ENCODE measurements at regions not wholly inside any gene's neighbourhood (a gene's known extent, or its start where the extent isn't known, plus 50 kb on each side); places are given as distances from the start of the nearest gene placed in this dataset.

DNA sequence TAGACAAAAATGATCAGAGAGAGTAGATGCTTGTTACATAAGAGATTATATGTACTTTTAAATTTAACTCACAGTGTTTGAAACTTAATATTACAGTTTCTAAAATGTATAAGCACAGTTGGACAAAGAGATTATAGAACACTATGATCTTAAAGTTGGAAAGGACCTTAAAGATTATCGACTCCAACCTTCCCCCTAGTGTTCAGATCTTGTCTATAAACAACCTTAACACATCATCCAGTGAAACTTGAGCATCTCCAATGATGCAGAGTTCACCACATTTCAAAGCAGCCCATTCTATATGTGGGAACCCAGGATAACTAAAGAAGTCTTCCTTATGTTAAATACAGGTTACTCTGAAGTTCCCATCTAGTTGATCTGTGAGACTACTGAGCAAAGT lies 480.8 kb downstream of the RMST start:
- POLR2A ChIA-PET, result no interaction called here
- H3K36me3 ChIP-seq (replicated peaks in 1 of 2; ENCODE audit: control extremely low read depth in 1 of 2, control insufficient read depth in 1 of 2, extremely low read depth in 1 of 2, insufficient read depth in 2 of 2, low read length in 1 of 2), result no peaks in the 10 kb centered on the region
- no peak overlapping the region for H3K4me3 ChIP-seq (ENCODE audit: control extremely low read depth in 1 of 5, extremely low read depth in 1 of 5, insufficient read depth in 1 of 5, low read depth in 2 of 5, low read length in 4 of 5)
- no peaks in the 10 kb centered on the region for H3K9me3 ChIP-seq (ENCODE audit: control extremely low read depth in 1 of 3, control insufficient read depth in 2 of 3, insufficient read depth in 1 of 3, low read length in 2 of 3)
- Mint-ChIP-seq H3K4me1 (no peaks in the 10 kb centered on the region), H3K4me3 (no peak overlapping the region), H3K27me3 (no peaks in the 10 kb centered on the region), H3K27ac (no peak overlapping the region), H3K9me3 (ENCODE audit: insufficient read depth) (peaks cover 4% of the 10 kb centered on the region)
- H2AFZ ChIP-seq (ENCODE audit: insufficient read depth, low read depth, low read length, poor library complexity, severe bottlenecking), result no peak overlapping the region
- intact Hi-C loops (cut with micrococcal nuclease), result no loop called here
- H3K27ac ChIP-seq (ENCODE audit: low read length in 2 of 2), result no peak overlapping the region
- no peaks in the 10 kb centered on the region for H3K79me2 ChIP-seq (ENCODE audit: control insufficient read depth, insufficient read depth, low read length)
- H3K9ac ChIP-seq (ENCODE audit: low read length), result no peak overlapping the region
- ATAC-seq (ENCODE audit: low read depth) (no peak), DNase-seq (no peak)
- H3K4me2 ChIP-seq (replicated peaks; ENCODE audit: low read depth, low read length, poor library complexity, severe bottlenecking), result no peak overlapping the region
- WGBS (ENCODE audit: insufficient coverage), result no CpG with 5 or more reads among the region's 1 CpG
- H3K4me1 ChIP-seq (ENCODE audit: control insufficient read depth in 2 of 2, insufficient read depth in 2 of 2, low read length in 2 of 2), result no peaks in the 10 kb centered on the region
- CTCF ChIA-PET, result no interaction called here
- TF ChIP-seq, protein P1, sequence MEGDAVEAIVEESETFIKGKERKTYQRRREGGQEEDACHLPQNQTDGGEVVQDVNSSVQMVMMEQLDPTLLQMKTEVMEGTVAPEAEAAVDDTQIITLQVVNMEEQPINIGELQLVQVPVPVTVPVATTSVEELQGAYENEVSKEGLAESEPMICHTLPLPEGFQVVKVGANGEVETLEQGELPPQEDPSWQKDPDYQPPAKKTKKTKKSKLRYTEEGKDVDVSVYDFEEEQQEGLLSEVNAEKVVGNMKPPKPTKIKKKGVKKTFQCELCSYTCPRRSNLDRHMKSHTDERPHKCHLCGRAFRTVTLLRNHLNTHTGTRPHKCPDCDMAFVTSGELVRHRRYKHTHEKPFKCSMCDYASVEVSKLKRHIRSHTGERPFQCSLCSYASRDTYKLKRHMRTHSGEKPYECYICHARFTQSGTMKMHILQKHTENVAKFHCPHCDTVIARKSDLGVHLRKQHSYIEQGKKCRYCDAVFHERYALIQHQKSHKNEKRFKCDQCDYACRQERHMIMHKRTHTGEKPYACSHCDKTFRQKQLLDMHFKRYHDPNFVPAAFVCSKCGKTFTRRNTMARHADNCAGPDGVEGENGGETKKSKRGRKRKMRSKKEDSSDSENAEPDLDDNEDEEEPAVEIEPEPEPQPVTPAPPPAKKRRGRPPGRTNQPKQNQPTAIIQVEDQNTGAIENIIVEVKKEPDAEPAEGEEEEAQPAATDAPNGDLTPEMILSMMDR (IDR thresholded peaks at IDR 0.05), result no peak
- TF ChIP-seq EZH2 (IDR thresholded peaks at IDR 0.05; ENCODE audit: borderline replicate concordance, insufficient read depth, low read depth, low read length, poor library complexity, severe bottlenecking), result no peak
- no peaks in the 10 kb centered on the region for H4K20me1 ChIP-seq (ENCODE audit: control insufficient read depth, insufficient read depth, low read length, poor library complexity, severe bottlenecking)
- H3K27me3 ChIP-seq (replicated peaks in 1 of 4; ENCODE audit: control extremely low read depth in 1 of 4, control insufficient read depth in 3 of 4, insufficient read depth in 4 of 4, low read length in 3 of 4), result no peaks in the 10 kb centered on the region

GRCh38 chr12:97944576-97944975 lies 482.0 kb downstream of the RMST start:
- Mint-ChIP-seq H3K27ac (no peak overlapping the region), H3K4me3 (no peak overlapping the region), H3K9me3 (ENCODE audit: insufficient read depth) (peaks cover 4% of the 10 kb centered on the region), H3K4me1 (no peaks in the 10 kb centered on the region), H3K27me3 (no peaks in the 10 kb centered on the region)
- no peaks in the 10 kb centered on the region for H4K20me1 ChIP-seq (ENCODE audit: control insufficient read depth, insufficient read depth, low read length, poor library complexity, severe bottlenecking)
- no CpG with 5 or more reads among the region's 2 CpGs for WGBS (ENCODE audit: insufficient coverage)
- ChIA-PET POLR2A (no interaction called here), CTCF (no interaction called here)
- no peak overlapping the region for H3K4me2 ChIP-seq (replicated peaks; ENCODE audit: low read depth, low read length, poor library complexity, severe bottlenecking)
- H3K4me1 ChIP-seq (ENCODE audit: control insufficient read depth in 2 of 2, insufficient read depth in 2 of 2, low read length in 2 of 2), result no peaks in the 10 kb centered on the region
- no peaks in the 10 kb centered on the region for H3K79me2 ChIP-seq (ENCODE audit: control insufficient read depth, insufficient read depth, low read length)
- TF ChIP-seq, protein P1 (IDR thresholded peaks at IDR 0.05), result no peak
- no peak for TF ChIP-seq EZH2 (IDR thresholded peaks at IDR 0.05; ENCODE audit: borderline replicate concordance, insufficient read depth, low read depth, low read length, poor library complexity, severe bottlenecking)
- H3K36me3 ChIP-seq (replicated peaks in 1 of 2; ENCODE audit: control extremely low read depth in 1 of 2, control insufficient read depth in 1 of 2, extremely low read depth in 1 of 2, insufficient read depth in 2 of 2, low read length in 1 of 2), result no peaks in the 10 kb centered on the region
- no peaks in the 10 kb centered on the region for H3K9me3 ChIP-seq (ENCODE audit: control extremely low read depth in 1 of 3, control insufficient read depth in 2 of 3, insufficient read depth in 1 of 3, low read length in 2 of 3)
- no peak overlapping the region for H2AFZ ChIP-seq (ENCODE audit: insufficient read depth, low read depth, low read length, poor library complexity, severe bottlenecking)
- no peak overlapping the region for H3K9ac ChIP-seq (ENCODE audit: low read length)
- H3K27ac ChIP-seq (ENCODE audit: low read length in 2 of 2), result no peak overlapping the region
- ATAC-seq (ENCODE audit: low read depth) (no peak), DNase-seq (no peak)
- intact Hi-C loops (cut with micrococcal nuclease), result no loop called here
- no peak overlapping the region for H3K4me3 ChIP-seq (ENCODE audit: control extremely low read depth in 1 of 5, extremely low read depth in 1 of 5, insufficient read depth in 1 of 5, low read depth in 2 of 5, low read length in 4 of 5)
- H3K27me3 ChIP-seq (replicated peaks in 1 of 4; ENCODE audit: control extremely low read depth in 1 of 4, control insufficient read depth in 3 of 4, insufficient read depth in 4 of 4, low read length in 3 of 4), result no peaks in the 10 kb centered on the region
